GM20000 (cell line): ENCODE measurements at regions not wholly inside any gene's neighbourhood (a gene's known extent, or its start where the extent isn't known, plus 50 kb on each side); places are given as distances from the start of the nearest gene placed in this dataset.
"Not testable (repeated sequence)": the region's sequence is repeated elsewhere in the genome, so short reads cannot be mapped to it uniquely, and the experiment has no call there.

Experiments
- DNase-seq: peaks from one replicate; pipeline ENCODE4 v3.0.0; 2012; ENCODE audit warnings: low spot score
- TF ChIP-seq, protein P1 (sequence below): IDR thresholded peaks from 2 replicates; pipeline ENCODE4 v1.5.1; 2012; ENCODE audit warnings: mild to moderate bottlenecking, control low read depth; ENCODE audit errors: extremely low read depth, missing control alignments

DNA sequence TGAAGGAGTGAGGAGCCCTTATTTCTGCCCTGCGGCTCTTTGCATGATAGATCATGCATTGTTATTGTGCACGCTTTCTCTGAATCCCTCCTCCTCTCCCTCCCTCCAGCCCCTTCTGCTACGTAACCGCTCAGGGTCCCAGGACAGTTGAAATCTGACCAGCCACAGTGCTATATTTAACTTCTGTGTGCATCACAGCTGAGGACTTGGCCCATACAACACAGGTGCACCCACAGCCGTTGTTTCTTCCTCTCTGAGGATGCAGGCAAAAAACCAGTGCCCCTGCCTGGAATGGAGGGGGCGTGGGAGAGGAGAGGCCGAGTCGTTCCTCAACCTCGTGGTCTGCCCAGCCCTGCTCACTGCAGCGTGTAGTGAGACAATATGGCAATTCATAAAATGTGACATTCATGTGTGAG, 335.6 kb upstream of the CLINT1 start:
- DNase-seq, result no peak
- TF ChIP-seq, protein P1, sequence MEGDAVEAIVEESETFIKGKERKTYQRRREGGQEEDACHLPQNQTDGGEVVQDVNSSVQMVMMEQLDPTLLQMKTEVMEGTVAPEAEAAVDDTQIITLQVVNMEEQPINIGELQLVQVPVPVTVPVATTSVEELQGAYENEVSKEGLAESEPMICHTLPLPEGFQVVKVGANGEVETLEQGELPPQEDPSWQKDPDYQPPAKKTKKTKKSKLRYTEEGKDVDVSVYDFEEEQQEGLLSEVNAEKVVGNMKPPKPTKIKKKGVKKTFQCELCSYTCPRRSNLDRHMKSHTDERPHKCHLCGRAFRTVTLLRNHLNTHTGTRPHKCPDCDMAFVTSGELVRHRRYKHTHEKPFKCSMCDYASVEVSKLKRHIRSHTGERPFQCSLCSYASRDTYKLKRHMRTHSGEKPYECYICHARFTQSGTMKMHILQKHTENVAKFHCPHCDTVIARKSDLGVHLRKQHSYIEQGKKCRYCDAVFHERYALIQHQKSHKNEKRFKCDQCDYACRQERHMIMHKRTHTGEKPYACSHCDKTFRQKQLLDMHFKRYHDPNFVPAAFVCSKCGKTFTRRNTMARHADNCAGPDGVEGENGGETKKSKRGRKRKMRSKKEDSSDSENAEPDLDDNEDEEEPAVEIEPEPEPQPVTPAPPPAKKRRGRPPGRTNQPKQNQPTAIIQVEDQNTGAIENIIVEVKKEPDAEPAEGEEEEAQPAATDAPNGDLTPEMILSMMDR, result no peak

DNA sequence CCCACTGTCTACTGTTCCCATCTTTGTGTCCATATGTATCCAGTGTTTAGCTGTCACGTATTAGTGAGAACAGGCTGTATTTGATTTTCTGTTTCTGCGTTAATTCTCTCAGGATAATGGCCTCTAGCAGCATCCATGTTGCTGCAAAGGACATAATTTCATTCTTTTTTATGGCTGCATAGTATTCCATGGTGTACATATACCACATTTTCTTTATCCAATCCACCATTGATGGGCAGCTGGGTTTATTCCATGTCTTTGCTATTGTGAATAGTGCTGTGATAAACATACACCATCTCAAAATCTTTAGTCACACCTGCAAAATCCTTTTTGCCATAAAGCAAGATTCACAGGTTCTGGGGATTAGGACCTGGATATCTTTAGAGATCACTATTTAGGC, 334.4 kb upstream of the CLINT1 start:
- not testable (repeated sequence) for DNase-seq

DNA sequence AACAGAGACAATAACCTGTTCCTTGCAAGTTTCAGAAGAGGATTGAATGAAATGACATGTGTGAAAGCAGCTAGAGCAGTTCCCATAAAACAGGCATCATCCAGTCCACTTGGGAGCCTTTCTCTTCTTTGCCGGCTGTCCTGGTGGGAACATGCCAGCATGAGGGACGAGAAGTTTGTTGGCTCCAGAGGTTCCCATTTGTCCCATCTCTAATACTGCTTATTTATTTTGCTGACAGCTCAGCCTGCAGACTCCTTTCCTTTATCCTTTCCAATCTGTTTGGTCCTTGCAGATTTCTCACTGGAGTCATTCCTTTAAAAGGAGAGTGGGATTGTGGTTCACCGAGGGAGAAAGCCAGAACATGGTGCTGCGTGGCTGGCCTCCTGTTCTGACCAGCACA, 321.5 kb upstream of the CLINT1 start:
- TF ChIP-seq, protein P1, result no peak
- no peak for DNase-seq

GRCh38 chr5:158179271-158179670, 320.3 kb upstream of the CLINT1 start:
- TF ChIP-seq, protein P1, result no peak
- DNase-seq, result no peak

GRCh38 chr5:158178535-158178934, 319.6 kb upstream of the CLINT1 start:
- no peak for DNase-seq
- TF ChIP-seq, protein P1, result no peak

DNA sequence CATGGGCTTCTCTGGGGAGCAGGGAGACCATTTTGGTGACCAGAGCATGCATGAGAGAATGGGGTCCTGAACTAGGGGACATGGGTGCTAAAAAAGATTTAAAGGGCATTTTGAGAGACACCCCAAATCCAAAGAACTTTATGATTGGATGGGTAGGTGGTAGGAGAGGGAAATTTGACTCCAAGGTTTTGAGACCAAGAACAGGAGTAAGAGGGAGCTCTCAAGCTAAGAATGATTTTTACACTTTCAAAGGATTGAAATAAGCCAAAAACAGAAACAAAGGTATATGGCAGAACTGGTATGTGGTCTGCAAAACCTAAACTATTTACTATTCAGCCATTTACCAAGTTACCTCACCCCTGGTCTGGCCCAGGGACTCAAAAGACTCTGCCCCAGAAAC, 318.2 kb upstream of the CLINT1 start:
- TF ChIP-seq, protein P1, result no peak
- no peak for DNase-seq

- DNase-seq, result no peak
- TF ChIP-seq, protein P1, result no peak
Measured at GRCh38 chr5:158175934-158176481, 317.1 kb upstream of the CLINT1 start.
